ENCODE measurements at regions not wholly inside any gene's neighbourhood (a gene's known extent, or its start where the extent isn't known, plus 50 kb on each side); places are given as distances from the start of the nearest gene placed in this dataset.

DNA sequence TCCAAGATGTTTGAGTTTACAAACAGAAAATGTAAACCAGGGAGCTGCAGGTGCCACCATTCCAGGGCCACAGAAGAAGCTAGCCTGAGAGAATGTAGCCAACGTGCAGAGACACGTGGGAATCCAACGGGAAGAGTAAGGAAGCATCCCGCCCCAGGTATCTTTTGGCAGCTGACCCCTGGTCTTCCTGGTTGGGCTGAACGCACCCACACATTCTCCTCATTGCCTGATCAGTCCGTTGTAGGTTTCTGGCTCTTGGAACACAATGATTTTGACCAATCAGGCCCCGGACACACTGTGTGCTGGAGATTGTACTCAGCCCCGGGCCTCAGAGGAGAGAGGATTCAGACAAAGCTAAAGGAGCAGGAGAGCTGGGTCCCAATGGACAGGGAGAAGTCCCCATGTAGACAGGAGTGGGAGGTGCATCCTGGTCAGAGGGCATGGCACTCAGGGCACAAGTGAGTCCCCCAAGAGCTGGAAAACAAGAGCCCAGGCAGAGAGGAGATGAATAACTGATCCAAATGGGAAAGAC, 102.3 kb downstream of the TPRA1 start:
- Mint-ChIP-seq H3K27ac (peak overlapping the region in 1 of 3 experiments; percentile 85; a peak in 2 of 7 replicates), H3K9me3 (peaks cover 7 to 9% of the 10 kb centered on the region in 2 experiments), H3K4me3 (no peak overlapping the region), H3K36me3 (ENCODE audit: insufficient read depth in 1 of 3, low read depth in 3 of 3) (peaks cover 3 to 8% (median 4%) of the 10 kb centered on the region in 3 experiments; a peak in 5 of 7 replicates), H3K4me1 (peaks cover 8 to 20% of the 10 kb centered on the region in 2 experiments; a peak in 3 of 4 replicates), H3K27me3 (ENCODE audit: low read depth) (peaks cover 9% of the 10 kb centered on the region)
- Histone ChIP-seq H3K18ac (ENCODE audit: insufficient read length, low read depth, low read length) (no peak overlapping the region), H4K91ac (ENCODE audit: insufficient read length, low read depth, low read length) (no peak overlapping the region), H3K4ac (ENCODE audit: low read depth, low read length) (no peak overlapping the region), H2BK20ac (ENCODE audit: low read depth, low read length, poor library complexity, severe bottlenecking) (no peak overlapping the region), H3T11ph (ENCODE audit: low read length) (no peak overlapping the region), H4K20me1 (ENCODE audit: control insufficient read depth, insufficient read depth, insufficient read length) (peaks cover 2% of the 10 kb centered on the region), H3K4me2 (ENCODE audit: insufficient read depth, insufficient read length, low read length) (no peak overlapping the region), H3K23me2 (ENCODE audit: insufficient read length, low read depth, low read length, poor library complexity, severe bottlenecking) (no peaks in the 10 kb centered on the region), H2BK12ac (ENCODE audit: insufficient read length, low read depth, low read length) (no peak overlapping the region), H4K8ac (replicated peaks; ENCODE audit: insufficient read length, low read depth, low read length) (no peak overlapping the region), H3K23ac (ENCODE audit: insufficient read length, low read depth, low read length) (no peak overlapping the region), H3K27me3 (ENCODE audit: insufficient read depth, low read length) (no peaks in the 10 kb centered on the region), H2BK5ac (ENCODE audit: insufficient read length, low read length) (no peak overlapping the region), H3K14ac (ENCODE audit: insufficient read depth, low read length) (no peak overlapping the region), H2AK5ac (ENCODE audit: insufficient read length, low read length) (no peak overlapping the region), H3K79me1 (ENCODE audit: insufficient read depth, low read depth, low read length, poor library complexity, severe bottlenecking) (no peaks in the 10 kb centered on the region), H3K4me1 (ENCODE audit: insufficient read depth, low read length) (no peaks in the 10 kb centered on the region), H3K79me2 (ENCODE audit: insufficient read depth, low read length) (no peaks in the 10 kb centered on the region), H2BK15ac (ENCODE audit: low read depth, low read length) (no peak overlapping the region), H3K9ac (ENCODE audit: extremely low read depth, insufficient read length, low read length) (no peak overlapping the region), H3K56ac (ENCODE audit: insufficient read length, low read depth, low read length) (no peak overlapping the region), H3K9me3 (ENCODE audit: control insufficient read depth, low read depth, low read length) (no peaks in the 10 kb centered on the region), H2AFZ (ENCODE audit: low read length) (no peak overlapping the region), H3K27ac (ENCODE audit: insufficient read length, low read depth, low read length) (no peak overlapping the region), H2BK120ac (ENCODE audit: low read depth, low read length, poor library complexity, severe bottlenecking) (no peak overlapping the region), H4K5ac (ENCODE audit: insufficient read length, low read depth, low read length) (no peak overlapping the region)
- no CpG with 5 or more reads among the region's 8 CpGs for WGBS (ENCODE audit: extremely low coverage, insufficient read length, low lambda C conversion rate)
- TF ChIP-seq, protein P1, sequence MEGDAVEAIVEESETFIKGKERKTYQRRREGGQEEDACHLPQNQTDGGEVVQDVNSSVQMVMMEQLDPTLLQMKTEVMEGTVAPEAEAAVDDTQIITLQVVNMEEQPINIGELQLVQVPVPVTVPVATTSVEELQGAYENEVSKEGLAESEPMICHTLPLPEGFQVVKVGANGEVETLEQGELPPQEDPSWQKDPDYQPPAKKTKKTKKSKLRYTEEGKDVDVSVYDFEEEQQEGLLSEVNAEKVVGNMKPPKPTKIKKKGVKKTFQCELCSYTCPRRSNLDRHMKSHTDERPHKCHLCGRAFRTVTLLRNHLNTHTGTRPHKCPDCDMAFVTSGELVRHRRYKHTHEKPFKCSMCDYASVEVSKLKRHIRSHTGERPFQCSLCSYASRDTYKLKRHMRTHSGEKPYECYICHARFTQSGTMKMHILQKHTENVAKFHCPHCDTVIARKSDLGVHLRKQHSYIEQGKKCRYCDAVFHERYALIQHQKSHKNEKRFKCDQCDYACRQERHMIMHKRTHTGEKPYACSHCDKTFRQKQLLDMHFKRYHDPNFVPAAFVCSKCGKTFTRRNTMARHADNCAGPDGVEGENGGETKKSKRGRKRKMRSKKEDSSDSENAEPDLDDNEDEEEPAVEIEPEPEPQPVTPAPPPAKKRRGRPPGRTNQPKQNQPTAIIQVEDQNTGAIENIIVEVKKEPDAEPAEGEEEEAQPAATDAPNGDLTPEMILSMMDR (conservative IDR thresholded peaks at IDR 0.05) = no peak
- peak; percentile 19 for DNase-seq
